ENCODE measurements at regions not wholly inside any gene's neighbourhood (a gene's known extent, or its start where the extent isn't known, plus 50 kb on each side); places are given as distances from the start of the nearest gene placed in this dataset.

DNA sequence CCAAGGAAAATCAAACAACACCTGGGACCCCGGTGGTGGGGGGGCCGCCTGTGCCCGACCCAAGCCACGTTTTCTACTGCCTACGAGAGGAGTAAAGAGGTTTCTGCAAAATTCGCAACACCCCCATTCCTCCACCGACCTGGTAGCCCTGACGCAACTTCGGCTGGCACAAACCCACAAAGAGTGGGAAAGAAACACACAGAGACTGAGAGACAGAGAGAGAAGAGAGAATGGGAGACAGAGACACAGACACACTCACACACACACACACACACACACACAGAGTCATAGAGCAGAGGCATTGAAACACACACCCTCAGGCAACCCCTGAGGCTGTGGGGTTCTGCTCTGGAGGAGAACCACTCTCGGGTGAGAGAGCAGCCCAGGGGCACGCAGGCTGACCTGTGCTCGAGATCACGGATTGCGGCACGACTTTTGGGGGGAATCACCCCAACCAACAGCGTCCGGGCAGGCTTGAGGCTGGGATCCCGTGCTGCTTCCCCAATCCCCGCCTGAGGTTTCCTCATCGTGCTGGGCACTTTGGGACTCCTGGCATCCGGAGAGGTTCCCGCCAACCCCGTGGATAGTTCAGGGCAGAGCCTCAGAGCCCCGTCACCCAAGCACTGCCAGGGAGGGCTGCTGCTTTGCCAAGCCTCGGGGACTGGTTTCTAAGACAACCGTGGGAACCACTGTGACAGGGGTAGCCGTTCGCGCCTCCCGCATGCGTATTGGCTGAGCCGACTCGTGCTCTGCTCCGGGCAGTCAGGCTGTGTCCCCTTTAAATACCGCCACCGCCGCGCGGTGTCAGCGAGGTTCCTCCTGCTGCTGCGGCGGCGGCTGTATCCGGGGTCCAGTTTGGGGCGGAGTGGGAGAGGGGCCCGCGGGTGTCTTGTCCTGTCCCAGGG lies 682.4 kb upstream of the TPTE start:
- TF ChIP-seq, protein P1, sequence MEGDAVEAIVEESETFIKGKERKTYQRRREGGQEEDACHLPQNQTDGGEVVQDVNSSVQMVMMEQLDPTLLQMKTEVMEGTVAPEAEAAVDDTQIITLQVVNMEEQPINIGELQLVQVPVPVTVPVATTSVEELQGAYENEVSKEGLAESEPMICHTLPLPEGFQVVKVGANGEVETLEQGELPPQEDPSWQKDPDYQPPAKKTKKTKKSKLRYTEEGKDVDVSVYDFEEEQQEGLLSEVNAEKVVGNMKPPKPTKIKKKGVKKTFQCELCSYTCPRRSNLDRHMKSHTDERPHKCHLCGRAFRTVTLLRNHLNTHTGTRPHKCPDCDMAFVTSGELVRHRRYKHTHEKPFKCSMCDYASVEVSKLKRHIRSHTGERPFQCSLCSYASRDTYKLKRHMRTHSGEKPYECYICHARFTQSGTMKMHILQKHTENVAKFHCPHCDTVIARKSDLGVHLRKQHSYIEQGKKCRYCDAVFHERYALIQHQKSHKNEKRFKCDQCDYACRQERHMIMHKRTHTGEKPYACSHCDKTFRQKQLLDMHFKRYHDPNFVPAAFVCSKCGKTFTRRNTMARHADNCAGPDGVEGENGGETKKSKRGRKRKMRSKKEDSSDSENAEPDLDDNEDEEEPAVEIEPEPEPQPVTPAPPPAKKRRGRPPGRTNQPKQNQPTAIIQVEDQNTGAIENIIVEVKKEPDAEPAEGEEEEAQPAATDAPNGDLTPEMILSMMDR (IDR thresholded peaks at IDR 0.05), result no peak

DNA sequence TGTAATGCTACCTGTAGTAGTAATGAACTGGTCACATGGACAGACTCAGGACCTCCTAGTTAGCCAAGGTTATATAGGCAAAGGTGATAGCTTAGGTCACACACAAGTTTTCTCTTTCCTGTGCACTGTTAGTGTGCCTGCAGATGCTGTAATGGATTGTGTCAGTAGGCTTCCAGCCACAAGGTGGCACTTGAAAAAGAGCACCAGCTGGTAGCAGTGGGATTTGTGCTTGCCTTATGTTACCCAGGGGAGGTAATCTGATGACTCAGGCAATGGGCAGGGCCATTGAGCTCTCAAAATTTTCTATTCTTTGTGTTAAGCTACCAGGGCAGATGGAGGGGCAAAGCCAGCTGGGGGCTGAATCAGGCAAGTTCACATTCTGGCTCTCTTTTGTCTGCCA lies 562.6 kb upstream of the TPTE start:
- TF ChIP-seq, protein P1 (IDR thresholded peaks at IDR 0.05), result peak; percentile 50; the same call in 1 of the 2 replicates

DNA sequence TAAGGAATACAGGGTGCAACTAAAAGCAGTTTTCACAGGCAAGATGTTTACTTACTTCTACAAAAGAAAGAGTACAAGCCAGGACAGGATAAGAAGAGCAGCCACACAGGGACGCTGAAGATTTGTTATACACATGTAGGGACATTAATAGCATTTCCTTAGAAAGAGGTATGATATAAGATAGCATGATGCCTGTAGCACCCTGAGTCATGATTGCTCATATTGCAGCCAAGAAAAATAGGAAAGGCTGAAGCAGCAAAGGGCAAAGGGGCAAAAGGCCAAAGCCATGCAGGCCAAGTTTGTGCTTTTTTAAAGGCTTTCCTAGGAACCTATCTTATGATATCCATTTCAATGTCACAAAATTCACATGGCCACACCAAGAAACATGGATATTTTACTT lies 552.0 kb upstream of the TPTE start:
- TF ChIP-seq, protein P1 (IDR thresholded peaks at IDR 0.05), result peak; percentile 21; the same call in 1 of the 2 replicates

Data from LNCAP (cell line).